Right atrium auricular region (tissue), 2 donors: ENCODE measurements at regions not wholly inside any gene's neighbourhood (a gene's known extent, or its start where the extent isn't known, plus 50 kb on each side); places are given as distances from the start of the nearest gene placed in this dataset.

ENCODE experiments used
- DNase-seq: peaks from one replicate; pipeline ENCODE4 v3.0.0-alpha.2; 2019; ENCODE audit warnings: low spot score
- H3K27ac ChIP-seq, 2 donors: fragments of 200-600 bp; sonication (generic); 1 replicate in 1 of 2; 2 replicates in 1 of 2; pipeline ENCODE4 v1.5.1; 2016 to 2019
- H3K27me3 ChIP-seq, 2 donors: fragments of 200-600 bp; sonication (generic); one replicate each; pipeline versions ENCODE4 v1.5.1 to v1.6.0; 2017 to 2019
- H3K36me3 ChIP-seq: fragments of 200-600 bp; sonication (generic); one replicate; pipeline ENCODE4 v1.5.1; 2016
- H3K4me1 ChIP-seq, 2 donors: fragments of 200-600 bp; sonication (generic); one replicate each; pipeline versions ENCODE4 v1.5.1 to v1.6.0; 2017 to 2019
- H3K4me3 ChIP-seq, 2 donors: fragments of 200-600 bp; sonication (generic); 1 replicate in 1 of 2; 2 replicates in 1 of 2; pipeline ENCODE4 v1.5.1; 2017 to 2019; ENCODE audit warnings: mild to moderate bottlenecking in 1 of 2, moderate library complexity in 1 of 2
- H3K9me3 ChIP-seq, 2 donors: fragments of 200-600 bp; sonication (generic); one replicate each; pipeline ENCODE4 v1.5.1; 2019
- TF ChIP-seq, protein P1 (sequence below), 2 donors: fragments of 200-600 bp; sonication (generic); IDR thresholded peaks; one replicate each; pipeline ENCODE4 v1.5.1; 2019; ENCODE audit warnings: antibody characterized with exemption in 2 of 2

DNA sequence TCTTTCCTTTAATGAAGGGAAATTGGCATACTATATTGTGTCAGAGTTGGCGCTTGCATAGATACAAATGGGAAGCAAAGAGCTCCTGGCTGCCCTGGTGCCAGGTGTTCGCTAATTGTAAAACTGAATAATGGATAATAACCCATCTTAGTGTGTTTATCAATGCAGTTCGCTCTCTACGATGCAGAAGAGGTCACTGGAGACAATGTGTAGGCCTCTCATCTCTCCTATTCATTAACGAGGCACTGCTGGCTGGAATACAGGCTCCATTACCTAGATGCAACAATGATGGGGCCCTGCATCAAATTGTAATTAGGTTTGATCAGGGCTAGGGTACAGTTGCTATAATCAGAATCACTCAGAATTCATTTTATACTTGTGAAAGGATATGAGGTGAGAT, 171.0 kb downstream of the RMI1 start:
- Histone ChIP-seq H3K9me3 (no peaks in the 10 kb centered on the region), H3K27me3 (no peaks in the 10 kb centered on the region), H3K27ac (no peak overlapping the region), H3K4me3 (no peak overlapping the region), H3K4me1 (peaks cover 0 to 7% of the 10 kb centered on the region in 2 donors), H3K36me3 (no peaks in the 10 kb centered on the region)
- DNase-seq, result no peak
- TF ChIP-seq, protein P1, sequence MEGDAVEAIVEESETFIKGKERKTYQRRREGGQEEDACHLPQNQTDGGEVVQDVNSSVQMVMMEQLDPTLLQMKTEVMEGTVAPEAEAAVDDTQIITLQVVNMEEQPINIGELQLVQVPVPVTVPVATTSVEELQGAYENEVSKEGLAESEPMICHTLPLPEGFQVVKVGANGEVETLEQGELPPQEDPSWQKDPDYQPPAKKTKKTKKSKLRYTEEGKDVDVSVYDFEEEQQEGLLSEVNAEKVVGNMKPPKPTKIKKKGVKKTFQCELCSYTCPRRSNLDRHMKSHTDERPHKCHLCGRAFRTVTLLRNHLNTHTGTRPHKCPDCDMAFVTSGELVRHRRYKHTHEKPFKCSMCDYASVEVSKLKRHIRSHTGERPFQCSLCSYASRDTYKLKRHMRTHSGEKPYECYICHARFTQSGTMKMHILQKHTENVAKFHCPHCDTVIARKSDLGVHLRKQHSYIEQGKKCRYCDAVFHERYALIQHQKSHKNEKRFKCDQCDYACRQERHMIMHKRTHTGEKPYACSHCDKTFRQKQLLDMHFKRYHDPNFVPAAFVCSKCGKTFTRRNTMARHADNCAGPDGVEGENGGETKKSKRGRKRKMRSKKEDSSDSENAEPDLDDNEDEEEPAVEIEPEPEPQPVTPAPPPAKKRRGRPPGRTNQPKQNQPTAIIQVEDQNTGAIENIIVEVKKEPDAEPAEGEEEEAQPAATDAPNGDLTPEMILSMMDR (IDR thresholded peaks at IDR 0.05), result no peak

DNA sequence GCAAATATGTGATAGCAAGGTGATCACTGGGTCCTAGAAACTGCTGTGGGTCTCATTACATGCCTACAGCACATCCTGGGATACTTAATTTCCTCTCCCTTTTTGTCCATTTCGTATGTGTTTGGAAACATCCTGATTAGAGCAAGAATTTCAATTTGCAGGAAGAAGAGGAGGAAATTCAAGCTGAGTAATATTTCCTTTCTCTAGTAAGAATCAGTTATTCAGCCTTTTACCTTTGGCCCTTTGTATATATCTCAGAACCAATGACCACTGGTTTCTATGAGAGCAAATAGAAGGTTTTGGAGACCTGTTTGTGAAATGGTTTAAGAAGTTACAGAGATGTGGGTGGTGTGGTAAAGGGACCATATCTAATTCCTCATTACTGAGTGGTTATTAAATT, 171.6 kb downstream of the RMI1 start:
- no peak overlapping the region for H3K27ac ChIP-seq
- TF ChIP-seq, protein P1 (IDR thresholded peaks at IDR 0.05), result no peak
- no peaks in the 10 kb centered on the region for H3K36me3 ChIP-seq
- H3K4me3 ChIP-seq, result no peak overlapping the region
- DNase-seq, result no peak
- peaks cover 0 to 2% of the 10 kb centered on the region in 2 donors for H3K4me1 ChIP-seq
- H3K27me3 ChIP-seq, result no peaks in the 10 kb centered on the region
- H3K9me3 ChIP-seq, result no peaks in the 10 kb centered on the region

DNA sequence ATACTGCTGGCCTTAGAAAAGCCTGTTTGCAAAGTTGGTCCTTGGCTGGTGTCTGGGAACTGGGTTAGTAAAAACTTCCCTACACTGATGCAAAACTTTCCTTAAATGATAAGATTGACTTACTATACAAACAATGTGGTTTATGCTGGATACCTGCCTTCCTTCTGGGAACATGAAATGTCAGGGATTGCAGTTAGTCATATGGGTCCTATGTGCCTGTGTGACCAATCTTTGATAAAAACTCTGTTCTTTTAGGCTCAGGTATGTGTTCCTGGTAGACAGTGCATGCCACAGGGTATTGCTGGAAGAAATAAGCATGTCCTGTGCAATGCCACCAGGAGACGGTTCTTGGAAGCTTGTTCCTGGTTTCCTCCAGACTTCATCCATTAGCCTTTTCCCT, 173.3 kb downstream of the RMI1 start:
- Histone ChIP-seq H3K9me3 (no peaks in the 10 kb centered on the region), H3K4me3 (no peak overlapping the region), H3K4me1 (no peaks in the 10 kb centered on the region), H3K27ac (no peak overlapping the region), H3K27me3 (no peaks in the 10 kb centered on the region), H3K36me3 (no peaks in the 10 kb centered on the region)
- DNase-seq, result no peak
- TF ChIP-seq, protein P1 (IDR thresholded peaks at IDR 0.05), result no peak

DNA sequence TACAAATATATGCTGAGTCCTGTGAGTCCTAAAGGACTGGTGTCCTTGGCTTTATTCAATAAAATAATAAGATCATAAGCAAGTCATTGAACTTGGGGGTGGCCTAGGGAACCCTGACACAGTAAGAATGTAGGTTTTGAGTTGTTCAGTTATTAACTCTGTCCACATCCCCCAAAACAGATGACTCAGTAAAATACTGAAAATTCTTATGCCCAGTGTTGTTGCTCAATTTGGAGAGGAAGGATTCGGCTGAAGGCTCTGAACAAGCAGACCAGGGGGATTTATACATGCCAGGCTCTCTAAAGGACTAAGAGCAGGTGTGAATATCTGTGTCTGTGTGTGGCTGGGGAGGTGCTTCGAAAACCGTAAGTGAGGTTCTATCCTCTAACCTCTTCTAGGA, 173.7 kb downstream of the RMI1 start:
- Histone ChIP-seq H3K9me3 (no peaks in the 10 kb centered on the region), H3K27me3 (no peaks in the 10 kb centered on the region), H3K4me1 (no peaks in the 10 kb centered on the region), H3K27ac (no peak overlapping the region), H3K4me3 (no peak overlapping the region), H3K36me3 (no peaks in the 10 kb centered on the region)
- TF ChIP-seq, protein P1 (IDR thresholded peaks at IDR 0.05), result no peak
- DNase-seq, result no peak

DNA sequence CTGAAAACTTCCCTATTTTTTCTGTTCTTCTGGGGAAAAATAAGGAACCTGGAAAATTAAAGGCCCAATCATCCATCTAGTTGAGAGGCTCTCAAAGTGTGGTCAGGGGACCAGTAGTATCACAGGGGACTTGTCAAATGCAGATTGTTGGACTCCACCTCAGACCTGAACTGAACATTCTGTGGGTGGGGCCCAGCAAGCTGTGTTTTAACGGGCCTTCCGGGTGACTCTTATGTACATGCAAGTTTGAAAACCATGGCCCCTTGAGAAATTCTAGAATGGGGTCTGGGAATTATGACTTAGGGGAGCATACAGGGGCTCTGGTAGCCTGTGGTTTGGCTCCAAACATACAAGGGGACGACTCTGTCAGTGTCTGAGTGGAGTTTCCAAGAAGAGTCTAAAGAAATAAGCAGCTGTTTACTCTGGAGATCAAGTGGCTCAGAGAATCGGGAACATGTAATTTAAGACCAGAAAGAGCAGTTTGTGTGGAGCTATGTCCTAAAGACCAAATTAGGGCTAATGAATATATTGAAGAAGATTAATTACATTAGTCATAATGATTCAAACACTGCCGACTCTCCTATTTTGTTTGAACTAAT, 177.4 kb downstream of the SLC28A3 start:
- no peak for DNase-seq
- H3K9me3 ChIP-seq, result no peaks in the 10 kb centered on the region
- H3K36me3 ChIP-seq, result no peaks in the 10 kb centered on the region
- no peaks in the 10 kb centered on the region for H3K27me3 ChIP-seq
- no peak overlapping the region for H3K27ac ChIP-seq
- TF ChIP-seq, protein P1 (IDR thresholded peaks at IDR 0.05), result no peak
- H3K4me1 ChIP-seq, result no peaks in the 10 kb centered on the region
- no peak overlapping the region for H3K4me3 ChIP-seq

DNA sequence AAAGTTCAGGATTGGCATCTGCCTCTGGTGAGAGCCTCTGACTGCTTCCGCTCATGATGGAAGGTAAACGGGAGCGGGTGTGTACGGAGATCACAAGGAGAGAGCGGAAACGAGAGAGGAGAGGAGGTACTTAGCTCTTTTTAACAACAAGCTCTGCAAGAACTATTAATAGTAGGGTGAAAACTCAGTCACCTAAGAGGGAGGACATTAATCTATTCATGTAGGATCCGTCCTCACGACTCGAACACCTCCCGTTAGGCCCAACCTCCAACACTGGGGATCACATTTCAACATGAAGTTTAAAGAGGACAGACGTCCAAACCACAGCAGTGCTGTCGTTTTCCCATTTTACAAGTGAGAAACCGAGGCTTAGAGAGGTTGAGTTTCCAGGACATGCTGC, 173.7 kb downstream of the SLC28A3 start:
- Histone ChIP-seq H3K36me3 (no peaks in the 10 kb centered on the region), H3K4me3 (no peak overlapping the region), H3K27ac (peak overlapping the region in 1 of 2 donors; percentile 8), H3K9me3 (no peaks in the 10 kb centered on the region), H3K27me3 (no peaks in the 10 kb centered on the region), H3K4me1 (peaks cover 0 to 17% of the 10 kb centered on the region in 2 donors)
- TF ChIP-seq, protein P1 (IDR thresholded peaks at IDR 0.05), result no peak
- no peak for DNase-seq
